ENCODE measurements at regions not wholly inside any gene's neighbourhood (a gene's known extent, or its start where the extent isn't known, plus 50 kb on each side); places are given as distances from the start of the nearest gene placed in this dataset.
"Not testable (repeated sequence)": the region's sequence is repeated elsewhere in the genome, so short reads cannot be mapped to it uniquely, and the experiment has no call there.

- TF ChIP-seq ZFX (IDR thresholded peaks at IDR 0.05; ENCODE audit: borderline replicate concordance) (no peak), CTCF (IDR thresholded peaks at IDR 0.05) (no peak)
- no peak overlapping the region for H3K27ac ChIP-seq
These were observed 455.0 kb downstream of the GJA1 start for GRCh38 chr6:121890307-121890910.

- not testable (repeated sequence) for H3K27ac ChIP-seq
These were observed 460.3 kb downstream of the GJA1 start for GRCh38 chr6:121895731-121896130.

GRCh38 chr6:121896363-121896762, 460.9 kb downstream of the GJA1 start:
- no peak overlapping the region for H3K27ac ChIP-seq
- TF ChIP-seq CTCF (IDR thresholded peaks at IDR 0.05): no peak

- no peak overlapping the region for H3K27ac ChIP-seq
- TF ChIP-seq CTCF (IDR thresholded peaks at IDR 0.05) (no peak), ZFX (IDR thresholded peaks at IDR 0.05; ENCODE audit: borderline replicate concordance) (no peak)
These were observed 461.3 kb downstream of the GJA1 start for GRCh38 chr6:121896771-121897170.

- no peak overlapping the region for H3K27ac ChIP-seq
- no peak for TF ChIP-seq ZFX (IDR thresholded peaks at IDR 0.05; ENCODE audit: borderline replicate concordance)
- no peak for TF ChIP-seq CTCF (IDR thresholded peaks at IDR 0.05)
These were observed 461.9 kb downstream of the GJA1 start for GRCh38 chr6:121897337-121897760.

- TF ChIP-seq ZFX (IDR thresholded peaks at IDR 0.05; ENCODE audit: borderline replicate concordance): no peak
- TF ChIP-seq CTCF (IDR thresholded peaks at IDR 0.05): no peak
- no peak overlapping the region for H3K27ac ChIP-seq
These were observed 466.0 kb downstream of the GJA1 start for GRCh38 chr6:121901432-121901831.

GRCh38 chr6:121904559-121904958, 469.1 kb downstream of the GJA1 start:
- H3K27ac ChIP-seq: no peak overlapping the region
- TF ChIP-seq ZFX (IDR thresholded peaks at IDR 0.05; ENCODE audit: borderline replicate concordance) (no peak), CTCF (IDR thresholded peaks at IDR 0.05) (no peak)

- no peak for TF ChIP-seq CTCF (IDR thresholded peaks at IDR 0.05)
- no peak for TF ChIP-seq ZFX (IDR thresholded peaks at IDR 0.05; ENCODE audit: borderline replicate concordance)
- H3K27ac ChIP-seq: no peak overlapping the region
These were observed 477.5 kb downstream of the GJA1 start for GRCh38 chr6:121912905-121913304.
